Gastroesophageal sphincter (tissue), 3 donors: ENCODE measurements at regions not wholly inside any gene's neighbourhood (a gene's known extent, or its start where the extent isn't known, plus 50 kb on each side); places are given as distances from the start of the nearest gene placed in this dataset.

Experiments used
- EP300 ChIP-seq: sonication (generic); formaldehyde crosslinking; IDR thresholded peaks from one replicate; pipeline ENCODE4 v1.6.1; 2017; ENCODE audit warnings: antibody characterized with exemption, mild to moderate bottlenecking
- POLR2A ChIP-seq, 2 donors: fragments of 450-650 bp; IDR thresholded peaks; one replicate each; pipeline ENCODE4 v1.6.1; 2017; ENCODE audit warnings: antibody characterized with exemption in 2 of 2, mild to moderate bottlenecking in 2 of 2, moderate library complexity in 1 of 2
- POLR2AphosphoS5 ChIP-seq: sonication (generic); formaldehyde crosslinking; IDR thresholded peaks from one replicate; pipeline ENCODE4 v1.6.1; 2017; ENCODE audit warnings: antibody characterized with exemption
- TF ChIP-seq, protein P1 (sequence below), 4 experiments: fragments of 200-600 bp in 2 of 4; fragments of 450-650 bp in 2 of 4; sonication (generic) in 1 of 4; IDR thresholded peaks; one replicate each; pipeline ENCODE4 v1.5.1; 2017 to 2019; ENCODE audit warnings: antibody characterized with exemption in 4 of 4, mild to moderate bottlenecking in 2 of 4, moderate library complexity in 2 of 4

DNA sequence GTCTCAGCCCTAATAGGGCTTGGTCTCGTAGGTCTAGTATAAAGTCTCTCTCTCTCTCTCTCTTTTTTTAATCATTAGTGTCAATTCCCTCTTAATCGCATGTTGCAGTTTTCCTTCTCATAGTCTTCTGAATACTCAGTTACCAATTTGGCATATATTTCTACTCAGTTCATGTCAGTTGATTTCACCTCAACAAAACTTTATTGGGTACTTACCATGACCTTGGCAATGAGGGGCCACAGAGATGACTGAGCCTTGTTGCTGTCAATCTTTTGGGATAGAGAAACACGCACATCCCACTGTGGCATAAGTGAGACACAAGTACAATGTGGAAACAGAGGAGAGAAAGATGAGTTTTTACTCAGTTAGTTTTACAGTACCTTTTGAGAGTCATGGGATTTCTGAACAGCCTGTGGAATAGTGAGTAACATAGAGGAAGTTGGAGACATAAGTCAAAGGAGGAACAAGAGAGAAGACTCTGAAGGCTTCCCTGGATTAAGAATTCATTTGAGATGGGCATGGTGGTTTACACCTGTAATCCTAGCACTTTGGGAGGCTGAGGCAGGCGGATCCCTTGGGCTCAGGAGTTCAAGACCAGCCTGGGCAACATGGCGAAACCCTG is 150.2 kb upstream of the CBLB start:
- TF ChIP-seq POLR2A (IDR thresholded peaks at IDR 0.05) (no peak), POLR2AphosphoS5 (no peak), EP300 (no peak)
- TF ChIP-seq, protein P1, sequence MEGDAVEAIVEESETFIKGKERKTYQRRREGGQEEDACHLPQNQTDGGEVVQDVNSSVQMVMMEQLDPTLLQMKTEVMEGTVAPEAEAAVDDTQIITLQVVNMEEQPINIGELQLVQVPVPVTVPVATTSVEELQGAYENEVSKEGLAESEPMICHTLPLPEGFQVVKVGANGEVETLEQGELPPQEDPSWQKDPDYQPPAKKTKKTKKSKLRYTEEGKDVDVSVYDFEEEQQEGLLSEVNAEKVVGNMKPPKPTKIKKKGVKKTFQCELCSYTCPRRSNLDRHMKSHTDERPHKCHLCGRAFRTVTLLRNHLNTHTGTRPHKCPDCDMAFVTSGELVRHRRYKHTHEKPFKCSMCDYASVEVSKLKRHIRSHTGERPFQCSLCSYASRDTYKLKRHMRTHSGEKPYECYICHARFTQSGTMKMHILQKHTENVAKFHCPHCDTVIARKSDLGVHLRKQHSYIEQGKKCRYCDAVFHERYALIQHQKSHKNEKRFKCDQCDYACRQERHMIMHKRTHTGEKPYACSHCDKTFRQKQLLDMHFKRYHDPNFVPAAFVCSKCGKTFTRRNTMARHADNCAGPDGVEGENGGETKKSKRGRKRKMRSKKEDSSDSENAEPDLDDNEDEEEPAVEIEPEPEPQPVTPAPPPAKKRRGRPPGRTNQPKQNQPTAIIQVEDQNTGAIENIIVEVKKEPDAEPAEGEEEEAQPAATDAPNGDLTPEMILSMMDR (IDR thresholded peaks at IDR 0.05), result no peak
